HG03571 (cell line): ENCODE measurements at regions not wholly inside any gene's neighbourhood (a gene's known extent, or its start where the extent isn't known, plus 50 kb on each side); places are given as distances from the start of the nearest gene placed in this dataset.

Source experiments
- ATAC-seq: cut with Tn5 transposase; IDR thresholded peaks from one replicate; pipeline ENCODE4 v1.9.1; 2021; ENCODE audit not compliant: unreplicated experiment

DNA sequence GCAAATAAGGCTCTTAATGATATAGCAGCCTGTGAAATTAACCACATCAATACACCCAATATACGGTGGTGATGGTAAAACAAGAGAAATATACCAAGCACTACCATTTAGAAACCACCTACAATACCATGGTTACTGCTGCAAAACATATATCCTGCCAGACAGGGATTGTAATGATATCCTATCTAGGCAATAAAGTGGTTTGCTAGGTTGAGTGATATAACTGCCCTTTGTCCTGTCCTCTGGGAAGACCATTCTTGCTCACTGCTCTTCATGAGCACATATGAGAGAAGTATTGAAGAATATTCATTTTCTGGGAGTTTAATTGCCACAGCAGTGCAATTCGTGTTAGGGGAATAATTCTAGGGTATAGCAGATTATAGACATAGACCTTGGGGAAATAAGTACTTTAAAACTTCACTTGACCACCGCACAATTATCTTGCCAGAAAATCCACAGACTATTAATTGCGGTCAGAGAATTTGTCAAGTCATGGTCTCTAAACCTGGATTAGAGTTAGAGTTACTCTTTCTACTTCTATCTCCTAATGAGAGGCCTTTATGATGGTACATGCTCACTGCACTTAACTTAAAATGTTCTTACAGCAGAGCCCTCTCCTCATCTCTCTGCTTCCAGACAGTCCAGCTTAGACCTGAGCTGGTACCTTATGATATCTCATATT lies 413.0 kb downstream of the ZNF608 start:
- no peak for ATAC-seq

DNA sequence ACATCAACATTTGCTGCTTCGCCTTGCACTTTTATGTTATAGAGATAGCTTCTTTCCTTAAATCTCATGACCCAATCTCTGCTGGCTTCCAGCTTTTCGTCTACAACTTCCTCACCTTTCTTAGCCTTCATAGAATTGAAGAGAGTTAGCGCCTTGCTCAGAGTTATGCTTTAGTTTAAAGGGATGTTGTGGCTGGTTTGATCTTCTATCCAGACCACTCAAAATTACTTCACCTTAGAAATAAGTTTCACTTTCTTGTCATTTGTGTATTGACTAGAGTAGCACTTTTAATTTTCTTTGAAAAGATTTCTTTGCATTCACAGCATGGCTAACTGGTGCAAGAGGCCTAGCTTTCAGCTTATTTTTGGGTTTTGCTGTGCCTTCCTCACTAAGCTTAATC lies 414.2 kb downstream of the ZNF608 start:
- no peak for ATAC-seq

DNA sequence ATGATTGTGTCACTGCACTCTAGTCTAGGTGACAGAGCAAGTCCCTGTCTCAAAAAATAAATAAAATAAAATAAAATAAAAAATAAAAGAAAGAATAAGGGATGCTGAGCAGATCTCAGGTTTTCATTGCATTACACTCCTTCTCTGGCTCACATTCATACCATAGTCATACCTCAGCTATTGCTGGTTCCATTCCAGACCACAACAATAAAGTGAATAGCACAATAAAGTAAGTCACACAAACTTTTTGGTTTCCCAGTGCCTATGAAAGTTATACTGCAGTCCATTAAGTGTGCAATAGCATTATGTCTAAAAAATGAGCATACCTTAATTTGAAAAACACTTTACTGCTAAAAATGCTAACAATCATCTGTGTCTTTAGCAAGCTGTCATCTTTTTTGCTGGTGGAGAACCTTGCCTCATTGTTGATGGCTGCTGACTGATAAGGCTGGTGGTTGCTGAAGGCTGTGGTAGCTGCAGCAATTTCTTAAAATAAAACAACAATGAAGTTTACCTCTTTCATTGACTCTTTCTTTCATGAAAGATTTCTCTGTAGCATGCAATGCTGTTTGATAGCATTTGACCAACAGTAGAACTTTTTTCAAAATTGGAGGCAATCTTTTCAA lies 415.7 kb downstream of the ZNF608 start:
- ATAC-seq: no peak

DNA sequence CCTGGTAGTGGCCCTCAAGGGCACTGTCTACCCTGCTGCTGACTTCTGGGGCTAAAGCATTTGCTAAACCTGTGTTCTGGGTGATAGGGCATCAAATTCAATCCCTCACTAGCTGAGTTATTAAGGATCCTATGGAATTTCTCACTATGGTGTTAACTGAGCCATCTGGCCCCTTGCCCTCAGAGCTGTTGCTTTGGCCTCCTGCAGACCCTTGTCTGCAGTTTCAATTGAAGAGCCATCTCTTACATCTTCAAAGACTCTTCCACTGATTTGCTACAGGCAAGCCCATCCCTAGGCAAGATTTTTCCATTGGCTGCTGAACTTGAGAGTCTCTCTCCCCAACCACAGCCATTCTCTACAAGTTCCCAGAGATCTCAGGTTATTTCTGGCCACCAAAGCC lies 418.2 kb downstream of the ZNF608 start:
- no peak for ATAC-seq

DNA sequence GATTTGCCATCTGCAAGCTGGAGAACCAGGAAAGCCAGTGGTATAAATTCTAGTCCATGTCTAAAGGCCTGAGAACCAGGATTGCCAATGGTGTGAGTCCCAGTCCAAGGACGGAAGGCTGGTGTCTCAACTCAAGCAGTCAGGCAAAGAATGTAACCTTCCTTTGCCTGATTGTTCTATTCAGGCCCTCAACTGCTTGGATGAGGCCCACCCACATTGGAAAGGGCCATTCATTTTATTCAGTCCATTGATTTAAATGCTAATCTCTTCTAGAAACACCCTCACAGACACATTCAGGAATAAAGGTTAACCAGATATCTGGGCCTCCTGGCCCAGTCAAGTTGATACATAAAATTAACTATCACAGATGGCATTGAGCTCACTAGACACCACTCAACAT lies 427.8 kb downstream of the ZNF608 start:
- no peak for ATAC-seq

DNA sequence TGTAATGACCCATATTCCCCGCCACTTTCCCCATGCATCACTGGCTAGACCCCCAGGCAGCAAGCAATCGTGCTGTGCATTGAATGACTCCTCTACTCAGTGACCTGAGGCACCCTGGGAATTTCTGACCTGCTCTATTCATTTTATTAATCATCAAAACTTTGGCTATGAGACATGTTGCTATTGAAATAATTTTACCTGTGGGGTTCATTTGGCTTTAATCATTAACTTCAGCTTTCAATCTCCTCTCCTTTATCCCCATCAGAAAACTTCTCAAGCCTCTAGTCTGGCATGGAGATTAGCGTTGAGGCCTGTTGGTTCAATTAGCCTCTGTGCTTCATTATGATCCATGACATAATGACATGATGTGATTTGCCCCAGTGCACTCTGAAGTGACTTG lies 429.0 kb downstream of the ZNF608 start:
- no peak for ATAC-seq

DNA sequence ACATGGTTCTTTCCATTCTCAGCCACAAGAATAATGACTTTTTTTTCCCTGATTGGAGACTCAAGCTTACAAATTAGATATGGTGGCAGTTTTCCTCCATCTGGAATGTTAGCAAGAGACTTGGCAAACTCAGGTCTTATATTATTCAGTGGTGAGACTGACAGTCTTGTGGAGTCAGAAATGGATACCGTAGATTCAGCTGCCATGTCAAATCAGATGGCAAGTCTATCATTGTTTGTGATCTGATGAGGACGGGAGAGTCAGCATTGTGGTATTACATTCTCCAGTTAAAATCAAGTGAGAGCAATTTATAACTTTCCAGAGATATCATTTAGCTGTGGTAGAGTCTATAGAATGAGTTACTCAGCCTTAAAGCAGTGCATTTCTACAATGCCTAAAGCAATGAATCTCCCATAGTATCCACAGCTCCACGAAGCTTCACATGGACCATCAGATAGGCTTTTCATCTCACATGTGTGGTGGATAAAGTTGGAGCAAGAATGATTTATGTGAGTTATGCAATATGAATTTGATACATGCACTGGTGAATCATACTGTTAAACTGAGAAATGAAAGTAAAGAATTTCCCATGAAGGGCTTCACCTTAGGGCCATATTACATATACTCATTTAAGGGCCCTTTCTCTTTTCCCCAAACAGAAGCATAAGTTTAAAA lies 430.6 kb downstream of the ZNF608 start:
- no peak for ATAC-seq

DNA sequence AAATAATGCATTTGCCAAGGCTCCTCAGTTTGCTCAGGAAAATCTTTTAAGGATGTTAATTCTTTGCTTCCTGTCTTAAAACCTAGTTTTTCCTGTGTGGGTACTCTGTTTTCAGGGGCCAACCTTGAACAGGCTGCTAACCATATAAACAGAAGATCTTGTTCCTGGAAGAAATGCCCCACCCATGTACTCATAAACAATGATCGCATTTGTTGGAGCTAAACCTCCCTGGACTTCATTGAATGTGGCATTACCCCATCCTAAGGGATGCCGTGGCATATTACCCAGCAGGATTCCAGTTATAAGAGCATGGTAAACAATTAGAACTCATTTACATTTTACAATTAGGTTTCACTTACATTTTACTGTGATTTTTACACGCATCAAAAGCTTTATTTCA lies 436.0 kb downstream of the ZNF608 start:
- ATAC-seq: no peak

DNA sequence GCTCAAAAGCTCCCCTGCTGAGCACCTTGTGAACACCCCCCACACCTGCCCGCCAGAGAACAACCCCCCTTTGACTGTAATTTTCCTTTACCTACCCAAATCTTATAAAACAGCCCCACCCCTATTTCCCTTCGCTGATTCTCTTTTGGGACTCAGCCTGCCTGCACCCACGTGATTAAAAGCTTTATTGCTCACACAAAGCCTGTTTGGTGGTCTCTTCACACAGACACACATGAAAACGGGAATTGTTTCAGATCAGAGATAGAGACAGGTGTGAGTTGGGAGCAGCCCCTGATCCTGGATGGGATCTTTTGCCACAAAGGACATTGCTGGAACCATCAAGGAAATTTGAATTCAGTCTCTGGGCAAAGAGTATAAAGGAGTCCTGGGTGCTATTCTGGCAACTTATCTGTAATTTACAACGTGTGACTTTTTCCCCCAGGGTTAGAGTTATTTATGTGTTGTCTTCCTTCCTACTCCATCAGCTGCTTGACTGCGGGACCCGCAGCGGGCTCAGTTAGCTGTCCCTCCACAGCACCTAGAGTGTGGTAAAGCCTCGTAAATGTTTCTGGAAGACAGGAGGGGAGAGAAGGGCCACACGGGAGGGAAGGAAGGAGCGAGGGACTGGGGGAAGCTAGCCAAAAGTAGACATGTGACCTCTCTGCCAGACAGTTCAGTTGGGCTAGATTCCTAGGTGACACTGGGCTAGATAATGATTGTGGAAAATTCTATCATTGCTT lies 437.0 kb downstream of the ZNF608 start:
- ATAC-seq: no peak

DNA sequence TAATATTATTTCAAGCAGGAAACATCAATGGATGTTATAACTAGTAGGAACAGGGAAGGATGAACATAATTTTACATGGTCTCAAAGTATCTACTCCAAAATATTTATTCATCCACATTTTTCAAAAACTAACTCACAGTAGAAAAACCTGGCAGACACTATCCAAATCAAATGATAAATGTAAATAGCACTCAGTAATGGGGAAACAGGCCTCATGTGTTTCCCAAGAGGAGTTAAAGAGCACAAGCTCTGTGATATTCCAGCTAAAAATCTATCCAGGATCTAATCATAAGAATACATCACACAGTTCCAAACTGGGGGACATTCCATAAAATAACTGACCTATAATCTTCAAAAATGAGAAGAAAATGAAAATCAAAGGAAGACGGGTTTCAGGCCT lies 443.1 kb downstream of the ZNF608 start:
- ATAC-seq: no peak

DNA sequence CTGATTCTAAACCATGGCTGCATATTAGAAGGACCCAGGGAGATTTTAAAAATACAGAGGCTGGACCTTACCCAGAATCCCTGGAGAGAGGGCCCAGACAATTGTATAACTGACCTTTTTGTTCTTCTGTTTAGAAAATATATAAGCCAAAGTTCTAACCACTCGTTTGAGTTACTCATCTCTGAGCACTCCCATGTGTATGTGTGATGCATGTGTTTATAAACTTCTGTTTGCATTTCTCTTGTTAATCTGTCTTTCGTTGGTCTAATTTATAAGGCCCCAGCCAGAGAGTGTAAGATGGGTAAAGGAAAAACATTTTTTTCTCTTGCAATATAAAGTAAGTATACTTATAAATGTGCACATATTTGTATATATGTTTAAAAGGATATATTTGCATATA lies 443.9 kb downstream of the ZNF608 start:
- ATAC-seq: no peak

DNA sequence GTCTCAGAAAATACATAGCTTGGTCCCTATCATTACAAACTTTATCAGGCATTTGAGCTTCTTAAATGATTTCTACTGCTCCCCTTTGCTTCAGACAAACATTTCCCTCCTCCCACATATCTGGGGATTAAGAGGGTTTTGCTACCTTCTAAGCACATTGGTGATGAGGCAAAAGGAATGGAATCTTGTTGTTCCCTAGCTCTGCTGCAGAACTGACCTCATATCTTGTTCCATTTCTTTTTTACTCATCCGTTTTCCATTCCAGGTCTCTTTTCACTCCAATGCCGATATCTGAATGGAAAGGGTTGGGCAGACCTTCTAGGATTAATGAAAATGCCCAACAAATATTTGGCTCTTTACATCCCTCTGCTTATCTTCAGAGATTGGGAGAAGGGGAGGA lies 444.6 kb downstream of the ZNF608 start:
- no peak for ATAC-seq

DNA sequence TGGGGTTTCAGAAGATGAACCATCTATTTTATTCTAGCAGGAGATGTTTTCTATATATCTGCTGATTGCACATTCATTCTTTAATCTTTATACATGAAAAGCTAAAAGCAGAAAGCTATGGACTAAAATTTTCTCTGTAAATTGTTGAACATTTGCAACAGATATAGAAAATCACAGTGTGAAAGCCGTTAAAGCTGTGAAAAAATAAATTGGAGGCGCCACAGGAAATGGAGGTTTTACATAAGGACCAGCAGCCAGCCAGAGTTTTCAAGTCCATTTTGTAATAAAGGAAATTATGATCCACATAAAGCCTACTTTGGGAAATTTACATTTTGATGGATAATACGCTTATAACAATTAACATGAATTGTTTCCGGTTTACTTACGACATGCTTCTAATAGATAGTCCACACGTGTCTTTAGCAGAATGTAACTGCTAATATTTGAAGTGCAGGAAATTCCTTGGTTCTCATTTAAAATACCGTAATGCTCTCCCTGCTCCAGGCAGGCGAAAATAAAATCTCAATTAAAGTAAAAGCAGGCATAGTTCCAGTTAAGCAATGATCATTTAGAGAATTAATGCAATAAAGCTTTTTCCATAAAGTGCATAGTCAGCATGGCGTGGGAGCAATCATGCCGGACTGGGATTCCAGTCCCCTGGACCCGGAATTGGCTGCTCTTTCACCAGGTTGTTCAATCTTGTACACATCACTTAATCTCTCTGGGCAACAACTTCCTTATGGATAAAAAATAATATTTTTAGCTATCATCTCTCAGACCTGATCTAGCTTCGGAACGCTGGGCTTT lies 445.4 kb downstream of the ZNF608 start:
- ATAC-seq: no peak

DNA sequence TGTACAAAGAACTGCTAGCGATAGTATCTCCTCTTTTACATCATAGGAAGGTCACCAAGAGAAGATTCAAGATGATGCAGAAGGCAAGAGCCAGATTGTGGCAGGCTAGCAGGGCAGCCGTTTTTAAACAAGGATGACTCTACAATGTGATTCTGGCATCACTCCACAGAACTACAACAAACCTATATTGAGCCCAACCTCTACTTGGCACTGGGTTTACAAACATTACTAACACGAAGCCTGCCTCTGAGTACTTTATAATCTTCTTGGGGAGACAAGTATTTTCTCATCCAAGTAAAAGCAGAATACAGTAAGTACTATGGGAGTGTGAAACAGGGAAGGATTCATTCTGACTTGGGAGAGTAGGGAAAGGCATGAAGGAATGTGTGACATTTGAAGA lies 448.6 kb downstream of the ZNF608 start:
- no peak for ATAC-seq

DNA sequence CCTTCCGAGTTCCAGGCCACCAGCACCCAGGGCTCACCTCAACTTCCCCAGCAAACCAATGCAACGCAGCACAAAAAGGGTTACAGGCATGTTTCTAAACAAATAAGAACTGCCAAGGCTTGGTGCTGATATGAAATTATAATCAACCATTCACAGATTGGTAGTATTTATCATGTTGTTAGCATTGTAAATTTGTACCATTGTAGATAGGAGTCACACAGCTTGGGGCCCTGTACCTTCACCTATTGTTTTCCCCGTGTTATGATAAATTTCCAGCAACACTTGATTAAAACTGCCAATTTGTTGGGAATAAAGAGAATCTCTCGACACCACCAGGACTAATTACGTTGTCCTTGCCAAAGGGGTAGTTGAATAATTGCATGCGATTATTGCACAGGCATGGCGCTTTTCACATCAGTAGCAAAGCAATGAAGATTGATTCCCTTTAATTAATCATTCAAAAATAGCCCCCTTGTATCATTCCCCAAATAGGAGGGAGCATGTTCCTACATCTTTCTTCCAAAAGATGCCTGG lies 454.1 kb downstream of the ZNF608 start:
- ATAC-seq: no peak

DNA sequence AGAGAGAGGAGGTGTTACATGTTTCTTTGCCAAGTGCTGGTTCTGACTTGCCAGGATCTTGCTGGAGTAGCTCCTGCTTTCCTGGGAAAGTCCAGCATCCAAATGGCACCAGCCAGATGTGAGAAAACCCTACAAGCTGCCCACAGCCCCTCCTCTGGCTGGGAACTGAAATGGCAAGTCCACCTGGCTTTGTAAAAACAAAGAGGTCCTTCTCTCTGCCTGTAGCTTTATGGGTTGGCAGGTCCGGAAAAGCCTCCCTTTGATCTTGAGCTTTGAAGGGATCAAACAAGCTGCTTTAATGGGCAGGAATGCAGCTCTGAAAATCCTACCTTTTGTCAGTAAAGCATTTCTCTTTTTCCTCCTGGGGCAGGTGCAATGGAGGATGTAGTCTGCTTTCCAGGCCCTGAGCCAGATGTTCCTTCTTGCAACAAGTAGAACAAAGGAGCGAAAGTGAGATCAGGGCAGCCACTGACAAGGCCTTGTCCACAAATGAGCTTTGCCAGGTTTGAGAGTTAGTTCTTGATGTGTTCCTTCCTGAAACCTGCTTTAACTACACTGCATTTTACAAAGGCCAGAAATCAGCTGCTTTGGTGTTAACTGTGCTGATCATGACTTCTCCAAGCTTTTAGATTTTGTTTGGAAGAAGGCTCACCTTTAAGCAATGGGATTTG lies 456.7 kb downstream of the ZNF608 start:
- no peak for ATAC-seq

DNA sequence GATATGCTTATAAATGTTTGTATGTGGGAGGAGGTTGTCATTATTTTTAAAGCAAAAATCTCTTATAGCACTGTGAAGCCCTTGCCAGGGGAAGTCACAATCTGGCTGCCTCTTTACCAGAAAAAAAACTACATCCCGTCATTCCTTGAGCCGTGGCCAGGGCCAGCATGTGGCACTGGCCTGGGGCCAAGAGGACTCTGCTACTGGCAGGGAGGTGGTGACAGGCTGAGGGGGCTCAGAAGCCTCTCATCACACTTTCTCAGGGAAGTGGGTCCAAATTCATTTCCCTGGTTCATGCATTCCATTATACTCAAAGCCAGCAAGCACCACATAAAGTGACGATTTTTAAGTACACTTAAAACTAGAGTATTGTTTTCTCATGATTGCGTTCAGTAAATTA lies 457.3 kb downstream of the ZNF608 start:
- ATAC-seq: no peak

DNA sequence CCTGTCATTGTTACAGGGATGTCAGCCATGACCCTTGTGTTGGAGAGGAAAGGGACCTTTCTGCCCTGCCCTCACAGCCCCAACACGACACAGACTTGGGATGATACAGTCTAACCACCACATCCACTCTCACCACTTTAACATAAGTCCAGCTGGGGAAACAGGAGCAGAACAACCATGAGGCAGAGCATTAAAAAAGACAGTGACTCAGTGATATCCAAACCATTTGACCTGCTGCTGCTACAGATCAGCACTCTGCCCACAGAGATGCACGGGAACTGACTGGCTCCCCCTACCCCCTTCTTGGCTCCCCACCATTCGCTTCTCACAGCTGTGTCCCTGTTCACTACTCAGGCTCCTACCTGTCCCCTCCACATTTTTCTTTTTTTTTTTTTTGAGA lies 458.6 kb downstream of the ZNF608 start:
- ATAC-seq: no peak

DNA sequence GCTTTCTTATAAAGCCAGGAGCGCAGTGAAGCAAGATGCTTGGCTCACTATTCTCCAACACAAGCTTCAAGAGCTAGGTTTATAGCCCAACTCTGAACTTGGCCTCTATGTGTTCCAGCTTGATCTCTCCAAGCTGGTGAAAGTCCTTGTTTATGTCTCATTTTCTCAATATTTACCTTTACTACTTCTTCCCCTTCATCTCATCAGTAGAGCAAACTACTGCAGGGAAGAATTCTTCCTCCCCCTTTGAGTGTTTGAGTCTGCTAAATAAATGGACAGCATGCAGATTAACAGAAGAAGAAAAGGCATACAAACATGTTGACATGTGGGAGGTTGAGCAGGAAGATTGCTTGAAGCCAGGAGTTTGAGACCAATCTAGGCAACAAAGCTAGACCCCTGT lies 460.7 kb downstream of the ZNF608 start:
- ATAC-seq: no peak

DNA sequence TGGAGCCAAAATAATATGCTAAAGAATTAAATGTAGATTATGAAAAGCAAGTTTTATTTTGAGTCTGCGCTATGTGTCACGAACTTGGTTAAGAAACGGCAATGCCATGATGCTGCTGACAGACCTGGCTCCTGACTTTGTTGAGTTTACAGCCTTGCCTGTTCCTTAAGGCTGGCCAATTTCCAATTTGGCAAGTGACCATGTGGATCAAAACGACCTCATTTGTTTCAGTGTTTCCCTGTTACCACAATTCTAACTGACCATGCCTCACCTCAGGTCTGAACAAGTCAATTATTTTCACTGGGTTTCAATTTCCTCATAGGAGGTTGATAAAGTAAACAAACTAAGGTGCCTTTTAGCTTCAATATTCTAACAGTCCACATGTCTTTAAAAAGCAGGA lies 461.4 kb downstream of the ZNF608 start:
- no peak for ATAC-seq
